Gastroesophageal sphincter (tissue), 3 donors: ENCODE measurements at regions not wholly inside any gene's neighbourhood (a gene's known extent, or its start where the extent isn't known, plus 50 kb on each side); places are given as distances from the start of the nearest gene placed in this dataset.

ENCODE experiments used
- CTCF ChIP-seq, 4 experiments: fragments of 200-600 bp in 2 of 4; fragments of 450-650 bp in 2 of 4; sonication (generic) in 1 of 4; IDR thresholded peaks; one replicate each; pipeline ENCODE4 v1.5.1; 2017 to 2019; ENCODE audit warnings: antibody characterized with exemption in 4 of 4, mild to moderate bottlenecking in 2 of 4, moderate library complexity in 2 of 4
- EP300 ChIP-seq: sonication (generic); formaldehyde crosslinking; IDR thresholded peaks from one replicate; pipeline ENCODE4 v1.6.1; 2017; ENCODE audit warnings: antibody characterized with exemption, mild to moderate bottlenecking
- POLR2A ChIP-seq, 2 donors: fragments of 450-650 bp; IDR thresholded peaks; one replicate each; pipeline ENCODE4 v1.6.1; 2017; ENCODE audit warnings: antibody characterized with exemption in 2 of 2, mild to moderate bottlenecking in 2 of 2, moderate library complexity in 1 of 2
- POLR2AphosphoS5 ChIP-seq: sonication (generic); formaldehyde crosslinking; IDR thresholded peaks from one replicate; pipeline ENCODE4 v1.6.1; 2017; ENCODE audit warnings: antibody characterized with exemption

- TF ChIP-seq CTCF (IDR thresholded peaks at IDR 0.05) (no peak), POLR2A (IDR thresholded peaks at IDR 0.05) (no peak), EP300 (no peak), POLR2AphosphoS5 (no peak)
Observed at GRCh38 chr3:107947203-107947602, 143.6 kb downstream of the CD47 start.
